ENCODE measurements at regions not wholly inside any gene's neighbourhood (a gene's known extent, or its start where the extent isn't known, plus 50 kb on each side); places are given as distances from the start of the nearest gene placed in this dataset.
"Not testable (repeated sequence)": the region's sequence is repeated elsewhere in the genome, so short reads cannot be mapped to it uniquely, and the experiment has no call there.

- H3K4me3 ChIP-seq (ENCODE audit: low read length) = no peak overlapping the region
- DNase-seq (ENCODE audit: low read depth, low spot score) = no peak
These were observed 469.6 kb downstream of the PID1 start for GRCh38 chr2:228801451-228801850.

- H3K4me3 ChIP-seq (ENCODE audit: low read length) = no peak overlapping the region
- no peak for DNase-seq (ENCODE audit: low read depth, low spot score)
These were observed 471.9 kb downstream of the PID1 start for GRCh38 chr2:228799208-228799588.

GRCh38 chr2:228798458-228799207 lies 472.5 kb downstream of the PID1 start:
- H3K4me3 ChIP-seq (ENCODE audit: low read length) = no peak overlapping the region
- no peak for DNase-seq (ENCODE audit: low read depth, low spot score)

- H3K4me3 ChIP-seq (ENCODE audit: low read length) = no peak overlapping the region
- no peak for DNase-seq (ENCODE audit: low read depth, low spot score)
These were observed 474.7 kb downstream of the PID1 start for GRCh38 chr2:228796386-228796785.

- DNase-seq (ENCODE audit: low read depth, low spot score) = no peak
- H3K4me3 ChIP-seq (ENCODE audit: low read length) = no peak overlapping the region
These were observed 478.0 kb downstream of the PID1 start for GRCh38 chr2:228793116-228793515.

- H3K4me3 ChIP-seq (ENCODE audit: low read length) = no peak overlapping the region
- no peak for DNase-seq (ENCODE audit: low read depth, low spot score)
These were observed 484.2 kb downstream of the PID1 start for GRCh38 chr2:228786901-228787300.

GRCh38 chr2:228782281-228782680 lies 488.8 kb downstream of the PID1 start:
- H3K4me3 ChIP-seq (ENCODE audit: low read length) = no peak overlapping the region
- no peak for DNase-seq (ENCODE audit: low read depth, low spot score)

GRCh38 chr2:228777855-228778355 lies 493.2 kb downstream of the PID1 start:
- no peak for DNase-seq (ENCODE audit: low read depth, low spot score)
- no peak overlapping the region for H3K4me3 ChIP-seq (ENCODE audit: low read length)

GRCh38 chr2:228774548-228774947 lies 496.5 kb downstream of the PID1 start:
- DNase-seq (ENCODE audit: low read depth, low spot score) = no peak
- H3K4me3 ChIP-seq (ENCODE audit: low read length) = no peak overlapping the region

GRCh38 chr2:228771774-228772173 lies 499.3 kb downstream of the PID1 start:
- no peak overlapping the region for H3K4me3 ChIP-seq (ENCODE audit: low read length)
- no peak for DNase-seq (ENCODE audit: low read depth, low spot score)

- DNase-seq (ENCODE audit: low read depth, low spot score) = no peak
- H3K4me3 ChIP-seq (ENCODE audit: low read length) = no peak overlapping the region
These were observed 499.8 kb downstream of the PID1 start for GRCh38 chr2:228771315-228771714.

- no peak overlapping the region for H3K4me3 ChIP-seq (ENCODE audit: low read length)
- DNase-seq (ENCODE audit: low read depth, low spot score) = no peak
These were observed 502.3 kb downstream of the PID1 start for GRCh38 chr2:228768818-228769217.

GRCh38 chr2:228768141-228768540 lies 502.9 kb downstream of the PID1 start:
- DNase-seq (ENCODE audit: low read depth, low spot score); H3K4me3 ChIP-seq (ENCODE audit: low read length): not testable (repeated sequence)

- no peak overlapping the region for H3K4me3 ChIP-seq (ENCODE audit: low read length)
These were observed 503.9 kb downstream of the PID1 start for GRCh38 chr2:228767196-228767595.

GRCh38 chr2:228763379-228763981 lies 507.6 kb downstream of the PID1 start:
- DNase-seq (ENCODE audit: low read depth, low spot score) = no peak
- H3K4me3 ChIP-seq (ENCODE audit: low read length) = no peak overlapping the region

More at GRCh38 chr2:228767196-228767595, 503.9 kb downstream of the PID1 start:
- no peak for DNase-seq (ENCODE audit: low read depth, low spot score)

GRCh38 chr2:228762565-228762964 lies 508.5 kb downstream of the PID1 start:
- DNase-seq (ENCODE audit: low read depth, low spot score) = no peak
- no peak overlapping the region for H3K4me3 ChIP-seq (ENCODE audit: low read length)

GRCh38 chr2:228755661-228756060 lies 515.4 kb downstream of the PID1 start:
- H3K4me3 ChIP-seq (ENCODE audit: low read length); DNase-seq (ENCODE audit: low read depth, low spot score): not testable (repeated sequence)

- DNase-seq (ENCODE audit: low read depth, low spot score) = no peak
- H3K4me3 ChIP-seq (ENCODE audit: low read length) = no peak overlapping the region
These were observed 523.6 kb downstream of the PID1 start for GRCh38 chr2:228747483-228747882.

GRCh38 chr2:228738671-228739380 lies 532.3 kb downstream of the PID1 start:
- no peak overlapping the region for H3K4me3 ChIP-seq (ENCODE audit: low read length)

GRCh38 chr2:228735697-228736096 lies 535.4 kb downstream of the PID1 start:
- no peak for DNase-seq (ENCODE audit: low read depth, low spot score)
- H3K4me3 ChIP-seq (ENCODE audit: low read length) = no peak overlapping the region

More at GRCh38 chr2:228738671-228739380, 532.3 kb downstream of the PID1 start:
- DNase-seq (ENCODE audit: low read depth, low spot score) = no peak

Data from Jurkat, Clone E6-1 (cell line).